Superior temporal gyrus (tissue), 1 donor: ENCODE measurements at regions not wholly inside any gene's neighbourhood (a gene's known extent, or its start where the extent isn't known, plus 50 kb on each side); places are given as distances from the start of the nearest gene placed in this dataset.

Source experiments
- DNase-seq: peaks from one replicate; pipeline ENCODE4 v3.0.0-alpha.2; 2016; ENCODE audit errors: extremely low spot score

DNA sequence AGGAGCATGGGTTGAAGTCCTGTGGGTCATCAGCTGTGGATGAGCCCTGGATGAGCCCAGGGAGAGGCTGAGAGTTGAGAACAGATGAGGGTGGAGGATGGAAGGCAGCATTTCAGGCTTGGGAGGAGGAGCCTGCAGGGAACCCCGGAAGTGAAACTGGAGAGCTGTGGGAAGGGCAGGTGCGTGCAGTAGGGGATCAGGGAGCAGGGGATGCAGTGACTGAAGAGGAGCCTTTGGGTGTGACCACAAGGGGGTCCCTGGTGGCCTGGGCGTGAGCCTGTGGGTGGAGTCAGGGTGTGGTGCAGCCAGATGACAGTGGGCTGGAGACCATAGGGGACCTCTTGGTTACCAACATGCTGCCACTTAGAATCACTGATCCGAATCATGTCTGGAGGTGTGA is 115.5 kb downstream of the PAPOLA start:
- no peak for DNase-seq

DNA sequence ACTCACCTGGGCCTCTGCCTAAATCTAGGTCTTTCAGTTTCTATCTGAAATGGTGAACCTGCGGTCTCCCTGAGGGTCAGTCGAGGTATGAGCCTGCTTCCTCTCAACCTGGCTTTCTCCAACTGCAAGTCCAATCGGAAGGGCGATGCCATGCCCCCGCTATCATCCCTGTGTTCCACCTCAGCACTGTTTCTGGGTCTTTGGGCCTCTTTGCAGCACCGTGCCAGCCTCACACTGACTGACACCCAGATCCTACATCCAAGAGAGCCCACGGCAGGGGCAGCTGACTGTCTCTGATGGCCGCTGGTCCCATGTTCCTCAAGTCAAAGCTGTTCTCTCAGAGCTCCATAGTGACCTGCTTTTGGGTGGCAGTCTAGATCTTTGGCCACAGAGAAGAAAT is 120.7 kb downstream of the PAPOLA start:
- no peak for DNase-seq

DNA sequence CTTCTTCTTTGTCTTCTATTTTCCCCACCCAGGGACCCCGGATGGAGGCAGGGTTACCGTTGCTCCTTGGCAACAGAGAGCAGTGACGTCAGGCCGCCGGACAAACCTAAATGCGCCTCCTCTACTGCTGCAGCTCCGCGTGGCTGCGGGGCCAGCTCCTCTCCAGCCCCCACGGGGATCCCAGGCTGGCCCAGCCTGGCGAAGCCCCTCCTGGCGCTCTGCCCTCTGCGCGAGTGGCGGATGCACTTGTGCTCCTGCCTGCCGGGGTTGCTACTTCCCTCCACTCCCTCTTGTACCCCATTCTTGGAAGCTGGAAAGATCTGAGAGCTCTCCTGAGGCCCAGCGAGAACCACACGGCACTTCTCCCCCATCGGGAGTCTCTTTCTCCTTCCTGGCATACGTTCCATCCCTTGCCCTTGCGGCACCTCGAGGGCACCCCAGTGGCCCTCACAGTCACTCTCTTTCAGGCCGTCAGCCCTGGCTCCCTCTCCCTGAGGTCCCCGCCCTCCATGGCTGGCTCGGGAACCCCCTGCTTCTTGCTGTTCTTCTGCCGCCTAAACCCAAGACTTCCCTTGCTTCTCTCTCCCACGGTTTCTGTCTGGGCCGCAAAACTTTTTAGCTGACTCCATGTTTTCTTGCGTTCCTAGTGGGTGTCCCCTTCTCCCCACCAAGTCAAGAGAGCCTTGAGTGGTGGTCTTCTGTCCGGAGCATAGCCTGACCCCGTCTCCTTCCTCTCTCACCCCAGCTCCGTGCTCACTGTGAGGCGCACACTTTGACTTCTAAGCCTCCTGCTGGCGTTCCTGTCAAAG is 121.7 kb downstream of the PAPOLA start:
- no peak for DNase-seq

DNA sequence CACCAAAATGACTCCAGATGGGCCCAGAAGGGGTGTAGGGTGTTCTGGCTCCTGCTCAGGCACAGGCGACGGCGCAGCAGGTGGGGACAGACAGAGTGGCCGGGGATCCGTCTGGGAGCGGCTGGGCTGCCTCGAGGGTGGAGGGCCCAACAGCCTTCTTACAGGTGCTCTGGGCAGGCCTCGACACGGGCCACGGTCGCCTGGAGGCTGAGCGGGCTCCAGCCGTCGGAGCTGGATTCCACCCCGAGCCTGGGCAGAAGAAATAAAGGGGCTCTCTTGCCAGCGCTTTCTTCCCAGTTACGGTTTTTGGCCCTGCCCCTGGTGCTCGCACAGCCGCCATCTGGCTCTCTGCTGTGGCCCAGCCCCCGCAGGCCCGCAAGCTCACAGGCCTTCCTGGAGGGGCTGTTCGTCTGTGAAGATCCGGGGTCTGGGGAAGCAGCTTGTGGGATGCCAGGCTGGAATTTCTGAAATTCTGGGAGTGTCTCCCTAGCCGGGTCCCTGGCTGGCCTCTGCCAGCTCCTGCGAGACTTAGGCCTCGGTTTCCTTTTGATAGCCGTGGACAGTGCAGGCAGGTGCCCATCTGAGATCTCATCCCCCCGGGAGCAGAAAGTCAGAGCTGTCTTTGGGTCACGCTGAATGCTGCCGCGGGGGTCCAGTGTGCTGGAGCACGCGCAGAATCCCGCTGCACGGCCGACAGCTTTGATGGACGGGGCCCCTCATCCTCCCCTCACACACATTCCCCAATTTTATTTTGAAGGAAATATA is 122.7 kb downstream of the PAPOLA start:
- no peak for DNase-seq

DNA sequence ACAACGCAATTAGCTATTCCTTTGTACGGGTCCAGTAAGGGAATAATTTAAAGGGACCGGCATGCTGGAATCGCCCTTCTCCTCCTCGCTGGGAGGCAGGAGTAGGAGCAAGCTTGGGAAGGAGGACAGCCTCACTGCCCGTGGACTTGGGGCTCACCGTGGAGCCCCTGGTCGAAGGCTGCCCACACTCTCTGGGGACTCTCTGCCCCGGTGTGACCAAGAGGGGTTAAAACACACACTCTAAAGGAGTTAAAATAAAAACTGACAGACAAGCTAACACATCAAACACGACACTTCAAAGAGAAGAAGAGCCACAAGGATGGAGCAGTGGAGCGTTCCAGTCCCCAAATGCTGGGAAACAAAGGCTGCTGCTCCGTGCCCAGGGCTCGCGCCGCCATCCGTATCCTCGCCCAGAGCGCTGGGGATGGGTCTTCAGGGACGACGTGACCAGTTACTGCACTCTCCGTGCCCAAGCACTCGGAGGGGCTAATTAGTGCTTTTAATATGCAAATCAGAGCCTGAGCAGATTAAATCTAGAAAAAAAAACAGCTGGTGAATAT is 123.3 kb downstream of the PAPOLA start:
- DNase-seq: no peak

DNA sequence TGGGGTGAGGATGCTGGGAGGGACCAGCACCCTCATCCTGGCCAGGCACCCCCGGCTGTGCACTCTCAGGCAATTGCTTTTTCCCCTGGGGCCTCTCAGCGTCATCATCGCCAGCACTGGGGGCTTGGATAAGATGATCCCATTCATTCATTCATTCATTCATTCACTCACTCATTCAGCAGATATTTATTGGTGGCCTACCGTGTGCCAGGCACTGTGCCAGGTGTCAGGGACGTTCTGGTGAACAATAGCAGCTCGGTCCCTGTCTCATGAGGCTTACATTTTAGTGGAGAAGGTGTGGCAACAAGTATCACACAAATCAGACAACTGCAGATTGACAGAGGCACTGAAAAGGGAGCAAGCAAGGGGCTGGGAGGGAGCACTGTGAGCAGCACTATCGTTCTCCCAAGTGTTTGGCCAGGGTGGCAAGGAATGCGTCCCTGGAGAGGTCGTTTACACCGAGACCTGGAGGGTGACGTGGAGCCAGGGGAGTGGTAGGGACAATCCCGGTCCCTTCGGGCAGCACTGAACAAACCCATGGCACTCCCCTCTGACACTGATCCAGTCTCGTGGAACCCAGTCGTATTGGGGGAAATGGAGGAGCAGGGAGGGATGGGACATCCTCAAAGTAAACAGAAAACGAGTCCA is 124.1 kb downstream of the PAPOLA start:
- no peak for DNase-seq

DNA sequence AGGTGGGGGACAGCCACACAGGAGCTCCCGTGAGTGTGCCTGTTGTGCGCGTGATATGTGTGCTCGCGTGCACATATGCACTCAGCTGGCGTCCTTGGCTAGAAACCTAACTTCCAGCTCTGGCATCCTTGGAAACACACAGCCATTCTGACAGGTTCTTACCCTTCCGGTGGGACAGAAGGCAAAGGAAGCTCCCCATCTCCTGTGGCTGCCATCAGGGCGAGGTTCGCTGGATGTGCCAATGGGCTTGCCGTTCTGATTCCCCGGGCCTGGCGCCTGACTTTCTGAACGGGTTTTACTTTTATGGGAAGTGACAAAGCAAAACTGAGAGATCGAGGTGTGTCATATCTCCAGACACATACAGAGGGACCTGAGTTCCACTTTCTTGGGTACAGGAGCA is 124.7 kb downstream of the PAPOLA start:
- DNase-seq: no peak

DNA sequence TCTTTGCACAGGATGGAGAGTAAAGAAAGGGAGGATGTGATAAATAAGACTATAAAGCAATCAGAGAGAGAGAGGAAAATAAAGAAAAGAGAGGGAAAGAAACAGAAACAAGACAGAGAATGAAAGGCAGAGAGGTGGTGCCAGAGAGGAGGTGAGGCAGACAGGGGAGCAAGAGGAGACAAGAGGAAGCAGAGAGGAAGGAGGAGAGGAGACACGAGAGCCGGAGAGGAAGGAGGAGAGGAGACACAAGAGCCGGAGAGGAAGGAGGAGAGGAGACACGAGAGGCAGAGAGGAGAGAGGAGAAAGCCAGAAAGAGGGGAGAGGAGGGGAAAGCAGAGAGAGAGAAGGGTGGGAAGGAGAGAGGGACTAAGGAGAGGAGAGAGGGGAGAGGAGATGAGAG is 125.2 kb downstream of the PAPOLA start:
- DNase-seq: no peak

DNA sequence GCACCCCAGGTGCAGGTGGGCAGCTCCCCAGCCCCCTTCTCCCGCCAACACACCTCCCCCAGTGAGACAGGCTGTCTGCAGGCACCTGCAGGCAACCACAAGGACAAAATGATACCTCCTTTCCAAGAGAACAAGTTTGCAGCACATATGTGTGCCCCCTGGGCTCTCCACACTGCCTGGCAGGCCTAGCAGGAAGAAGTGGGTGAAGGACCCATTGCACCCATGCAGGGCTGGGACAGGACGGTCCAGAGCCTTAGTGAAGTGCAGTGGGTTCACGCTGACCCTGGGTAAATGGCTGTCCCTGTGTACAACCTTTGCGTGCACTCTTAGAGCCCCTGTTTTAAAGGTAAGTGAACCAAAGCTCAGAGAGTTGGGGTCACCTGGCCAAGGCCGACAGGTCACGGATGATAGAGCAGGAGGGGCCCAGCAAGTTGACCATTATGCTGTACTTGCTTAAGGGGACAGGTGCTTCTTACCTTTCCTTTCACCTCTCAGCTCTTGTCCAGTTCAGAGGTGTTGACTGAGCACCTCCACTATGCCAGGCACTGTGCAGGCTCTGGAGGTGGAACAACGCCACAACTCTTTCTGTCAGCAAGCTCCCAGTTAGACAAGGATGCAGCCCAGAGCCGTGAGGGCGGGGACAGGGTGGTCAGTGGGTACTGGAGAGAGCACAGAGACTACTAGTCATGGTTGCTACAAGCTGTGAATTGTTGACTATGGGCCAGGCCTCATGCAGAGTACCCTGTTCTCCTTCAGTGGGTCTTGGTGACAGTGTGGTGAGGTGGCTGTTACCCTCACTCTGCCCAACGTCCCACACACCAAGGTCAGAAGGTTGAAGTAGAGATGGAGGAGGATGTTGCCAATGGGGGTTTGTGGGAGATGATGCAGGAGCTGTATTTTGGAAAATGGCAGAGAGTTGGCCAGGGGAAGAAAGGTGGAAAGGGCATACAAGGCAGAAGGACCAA is 125.9 kb downstream of the PAPOLA start:
- DNase-seq: no peak

DNA sequence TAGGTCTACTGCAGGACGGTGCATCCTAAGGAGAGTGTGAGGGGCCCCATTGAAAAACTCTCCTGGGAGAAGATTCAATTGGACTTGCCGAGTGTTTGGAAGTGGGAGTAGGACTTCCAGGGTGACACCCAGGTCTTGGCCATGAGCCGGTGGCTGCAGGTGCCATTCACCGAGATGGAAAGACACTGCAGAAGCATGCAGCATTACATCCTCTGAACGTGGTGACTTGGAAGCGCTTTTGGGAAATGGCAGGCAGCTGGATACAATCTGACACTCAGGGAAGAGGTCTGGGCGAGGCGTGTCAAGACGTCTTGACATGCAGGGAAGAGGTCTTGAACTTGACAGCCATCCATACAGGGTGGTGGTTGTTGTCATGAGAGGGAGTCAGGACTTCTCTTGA is 126.9 kb downstream of the PAPOLA start:
- no peak for DNase-seq

DNA sequence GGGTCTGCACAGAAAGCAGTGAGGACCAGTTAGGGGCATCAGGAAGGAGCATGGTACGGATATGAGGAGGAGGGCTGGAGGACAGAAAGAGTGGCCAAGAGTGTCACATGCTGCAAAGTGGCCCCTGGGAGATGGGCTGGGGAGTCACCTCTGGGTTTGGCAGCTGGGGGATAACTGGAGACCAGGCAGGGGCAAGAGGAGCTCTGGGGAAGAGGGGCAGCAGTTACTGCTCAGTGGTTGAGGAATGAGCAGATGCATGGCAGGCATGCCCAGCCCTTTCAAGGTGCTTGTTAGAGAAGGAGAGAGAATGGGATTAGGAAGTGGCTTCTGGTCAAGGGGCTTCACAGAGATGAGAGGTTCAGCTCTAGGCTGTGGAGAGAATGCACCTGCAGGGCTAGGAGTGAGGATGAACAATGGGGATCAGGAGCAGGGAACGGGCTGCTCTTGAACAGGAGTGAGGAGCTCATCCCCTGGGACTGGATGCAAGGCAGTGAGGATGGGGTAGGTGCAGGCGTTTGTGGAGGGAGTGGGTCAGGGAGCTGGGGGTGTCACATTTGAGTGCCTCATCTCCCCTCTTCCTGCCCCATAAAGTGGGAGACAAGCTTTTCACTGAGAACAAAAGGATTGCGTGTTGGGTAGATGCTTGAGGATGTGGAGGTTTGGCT is 127.5 kb downstream of the PAPOLA start:
- DNase-seq: no peak

DNA sequence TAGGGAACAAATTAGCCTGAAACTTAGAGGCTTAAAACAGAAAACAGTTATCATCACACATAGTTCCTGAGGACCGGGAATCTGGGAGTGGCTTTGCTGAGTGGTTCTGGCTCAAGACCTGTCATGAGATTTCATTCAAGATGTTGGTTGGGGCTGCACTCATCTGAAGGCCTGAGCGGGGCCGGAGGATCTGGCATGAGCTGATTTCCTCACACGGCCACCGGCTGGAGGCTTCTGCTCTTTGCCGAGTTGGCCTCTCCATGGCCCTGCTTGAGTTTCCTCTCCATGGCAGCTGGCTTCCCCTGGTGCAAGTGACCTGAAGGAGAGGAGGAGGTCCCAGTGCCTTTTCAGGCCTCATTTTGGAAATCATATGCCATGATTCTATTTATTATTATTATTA is 128.1 kb downstream of the PAPOLA start:
- DNase-seq: no peak

DNA sequence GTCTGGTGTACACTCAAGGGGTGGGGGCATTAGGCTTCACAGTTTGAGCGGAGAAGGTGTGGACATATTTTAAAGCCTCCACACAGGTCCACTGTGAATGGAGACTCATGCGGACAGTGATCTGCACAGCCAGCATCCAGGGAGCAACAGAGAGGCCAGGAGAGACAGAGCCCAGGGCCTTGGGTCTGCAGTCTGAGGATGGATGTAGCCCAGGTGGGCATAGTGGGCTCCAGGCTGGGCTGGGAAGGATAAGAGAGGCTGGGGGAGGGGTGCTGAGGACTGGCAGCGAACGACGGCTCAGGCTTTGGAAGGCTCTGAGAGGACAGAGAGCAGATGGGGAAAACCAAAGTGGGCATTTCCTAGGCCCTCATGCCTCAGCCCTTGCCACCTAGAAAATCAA is 128.8 kb downstream of the PAPOLA start:
- no peak for DNase-seq

DNA sequence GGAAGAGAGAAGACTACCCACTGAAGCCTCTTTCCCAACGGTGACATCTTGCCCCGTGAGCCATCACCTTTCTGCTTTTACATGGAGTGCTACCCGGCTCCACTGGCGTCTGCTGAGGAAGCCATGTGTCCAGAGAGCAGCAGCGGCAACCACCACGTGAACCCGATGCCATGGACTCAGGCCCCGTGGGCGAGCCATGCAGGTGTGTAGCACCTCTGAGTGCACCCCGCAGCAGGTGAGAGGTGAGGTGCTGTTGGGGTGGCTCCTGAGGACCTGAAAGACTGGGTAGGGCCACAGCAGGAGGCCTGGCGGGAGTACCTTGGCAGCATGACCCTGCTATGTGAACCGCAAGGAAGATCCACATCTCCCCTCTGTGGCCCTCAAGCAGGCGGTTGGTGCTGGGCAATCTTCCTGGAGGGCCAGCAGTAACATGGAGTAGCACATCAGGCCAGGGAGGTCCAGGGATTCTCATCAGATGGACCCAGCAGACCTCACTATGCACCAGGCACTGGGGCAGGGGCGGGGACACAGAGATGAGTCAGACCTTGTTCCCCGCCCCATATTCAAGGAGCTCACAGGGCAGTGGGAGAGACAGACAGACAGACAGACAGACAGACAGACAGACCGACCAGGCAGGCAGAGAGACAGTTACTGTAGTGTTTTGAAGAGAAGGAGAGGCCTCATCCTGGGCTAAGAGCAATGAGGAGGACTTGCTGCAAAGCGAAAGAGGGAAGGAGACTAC is 129.6 kb downstream of the PAPOLA start:
- DNase-seq: no peak

DNA sequence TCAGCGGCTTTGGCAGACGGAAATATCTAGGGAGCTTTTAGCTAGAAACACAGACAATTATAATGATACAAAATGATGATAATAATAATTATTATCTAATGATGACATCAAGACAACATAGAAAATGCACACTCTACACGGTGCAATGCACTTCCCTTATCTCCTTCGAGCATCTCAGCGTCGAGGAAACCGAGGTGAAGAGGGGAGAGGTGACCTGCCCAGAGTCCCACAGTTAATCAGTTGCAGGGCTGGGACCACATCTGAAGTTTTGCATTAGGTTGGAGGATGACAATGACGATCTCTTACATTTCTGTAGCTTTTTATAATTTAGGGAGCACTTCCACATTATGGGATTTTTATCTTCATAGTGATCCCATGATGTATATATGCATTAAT is 130.2 kb downstream of the PAPOLA start:
- DNase-seq: no peak

DNA sequence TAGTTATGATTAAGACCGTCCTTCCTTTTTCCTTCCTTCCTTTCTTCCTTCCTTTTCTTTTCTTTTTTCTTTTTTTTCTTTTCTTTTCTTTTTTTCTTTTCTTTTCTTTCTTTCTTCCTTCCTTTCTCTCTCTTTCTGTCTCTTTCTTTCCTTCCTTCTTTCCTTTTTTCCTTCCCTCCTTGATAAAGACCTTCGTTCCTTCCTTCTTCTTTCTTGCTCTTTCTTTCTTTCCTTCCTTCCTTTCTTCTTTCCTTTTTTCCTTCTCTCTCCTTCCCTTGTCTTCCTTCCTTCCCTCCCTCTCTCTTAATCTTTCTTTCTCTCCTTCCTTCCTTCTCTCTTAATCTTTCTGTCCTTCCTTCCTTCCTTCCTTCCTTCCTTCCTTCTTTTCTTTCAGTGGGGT is 130.9 kb downstream of the PAPOLA start:
- no peak for DNase-seq

DNA sequence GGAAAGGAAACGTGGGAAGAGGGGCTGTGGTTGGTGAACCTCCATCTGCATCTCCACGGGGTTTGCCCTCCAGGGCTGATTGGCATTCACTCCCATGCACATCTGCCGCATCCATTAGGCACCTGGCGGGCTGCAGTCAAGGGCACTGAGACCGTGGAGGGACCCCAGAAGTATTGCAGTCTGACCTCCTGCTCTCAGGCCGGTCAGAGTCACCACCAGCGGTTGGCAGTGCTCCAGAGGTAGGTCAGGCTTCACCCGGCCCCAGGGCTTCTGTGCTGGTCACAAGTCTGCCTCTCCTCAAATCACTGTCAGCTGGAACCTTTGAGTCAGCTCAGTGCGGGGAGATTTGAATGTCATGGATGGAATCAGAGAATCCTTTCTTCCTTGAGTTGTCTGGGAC is 132.3 kb downstream of the PAPOLA start:
- DNase-seq: no peak

DNA sequence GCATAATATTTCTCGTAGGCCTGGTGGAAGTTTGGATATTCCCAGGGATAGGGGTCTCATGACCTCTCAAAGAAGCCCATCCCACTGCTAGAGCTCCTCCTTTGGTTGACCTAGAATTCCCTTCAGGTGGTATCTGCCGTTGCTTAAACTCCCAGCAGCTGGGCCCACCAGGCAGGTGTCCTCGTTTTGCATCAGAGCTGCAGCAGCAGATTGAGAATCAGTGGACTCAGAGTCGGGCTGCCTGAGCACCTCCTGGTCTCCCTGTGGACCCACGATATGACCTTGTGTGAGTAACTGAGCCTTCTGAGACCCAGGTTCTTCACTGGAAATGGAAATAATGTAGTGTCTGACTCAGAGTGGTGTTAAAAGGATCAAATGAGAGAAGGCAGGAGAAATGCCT is 132.7 kb downstream of the PAPOLA start:
- DNase-seq: peak; percentile 8

DNA sequence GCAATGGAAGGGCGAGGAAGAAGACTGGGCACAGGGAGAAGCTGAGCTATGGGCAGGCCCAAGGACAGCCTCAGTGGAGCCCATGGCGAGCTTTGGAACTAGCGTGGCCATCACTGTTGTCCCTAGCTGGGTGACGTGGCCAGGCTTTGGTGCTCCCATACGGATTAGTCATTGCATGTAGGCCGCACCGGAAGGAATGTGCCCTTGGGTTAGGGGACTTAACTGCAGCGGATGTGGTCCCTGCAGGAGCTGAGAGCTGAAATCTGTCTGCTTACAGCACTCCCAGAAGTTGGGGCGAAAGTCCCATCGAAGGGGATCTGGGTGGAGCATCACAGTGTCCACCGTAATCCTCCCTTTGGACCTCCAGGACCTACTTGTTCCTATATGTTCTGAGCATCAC is 133.7 kb downstream of the PAPOLA start:
- DNase-seq: no peak

DNA sequence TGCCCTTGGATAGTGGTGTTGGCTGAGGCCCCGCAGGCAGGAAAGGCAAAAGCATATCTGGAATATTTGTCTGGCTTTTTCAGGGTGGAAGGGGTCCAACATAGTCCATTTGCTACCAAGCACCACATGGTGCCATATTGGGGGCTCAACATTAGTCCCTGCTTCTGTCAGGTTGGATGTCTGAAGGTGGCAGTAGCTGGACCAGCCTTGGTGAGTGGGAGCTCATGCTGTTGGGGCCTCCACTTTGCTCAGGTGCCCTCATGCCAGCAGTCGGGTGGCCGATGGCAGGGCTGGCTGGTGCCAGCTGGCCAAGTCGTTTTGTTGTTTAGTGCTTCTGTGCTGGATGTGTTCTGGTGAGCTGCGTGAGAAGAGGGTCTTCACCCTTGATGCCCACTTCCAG is 135.3 kb downstream of the PAPOLA start:
- no peak for DNase-seq
